H9 (cell line): ENCODE measurements at regions not wholly inside any gene's neighbourhood (a gene's known extent, or its start where the extent isn't known, plus 50 kb on each side); places are given as distances from the start of the nearest gene placed in this dataset.

Experiments
- DNase-seq: peaks from one replicate; pipeline ENCODE4 v3.0.0-alpha.2; 2017
- H2AFZ ChIP-seq: one replicate; pipeline ENCODE4 v1.6.1; 2013; ENCODE audit warnings: mild to moderate bottlenecking, low read length, control low read depth, moderate library complexity
- H2AK5ac ChIP-seq: 2 replicates; pipeline ENCODE4 v1.6.1; 2013; ENCODE audit warnings: low read length, control low read depth, mixed read lengths; ENCODE audit not compliant: insufficient read length
- H2BK120ac ChIP-seq: one replicate; pipeline ENCODE4 v1.6.1; 2013; ENCODE audit warnings: low read depth, mild to moderate bottlenecking, low read length, control low read depth, inconsistent platforms; ENCODE audit not compliant: poor library complexity, severe bottlenecking
- H2BK12ac ChIP-seq: 2 replicates; pipeline ENCODE4 v1.6.1; 2013; ENCODE audit warnings: low read length, control low read depth, mixed read lengths, low read depth; ENCODE audit not compliant: insufficient read length
- H2BK15ac ChIP-seq: 2 replicates; pipeline ENCODE4 v1.6.1; 2013; ENCODE audit warnings: low read depth, low read length, control low read depth
- H2BK20ac ChIP-seq: one replicate; pipeline ENCODE4 v1.6.1; 2013; ENCODE audit warnings: low read depth, mild to moderate bottlenecking, low read length, control low read depth, inconsistent platforms; ENCODE audit not compliant: poor library complexity, severe bottlenecking
- H2BK5ac ChIP-seq: 2 replicates; pipeline ENCODE4 v1.6.1; 2013; ENCODE audit warnings: low read length, control low read depth, mixed read lengths; ENCODE audit not compliant: insufficient read length
- H3K14ac ChIP-seq: 2 replicates; pipeline ENCODE4 v1.6.1; 2013; ENCODE audit warnings: low read length, control low read depth; ENCODE audit not compliant: insufficient read depth
- H3K18ac ChIP-seq: 2 replicates; pipeline ENCODE4 v1.6.1; 2013; ENCODE audit warnings: low read depth, mild to moderate bottlenecking, mixed read lengths, low read length, control low read depth; ENCODE audit not compliant: insufficient read length
- H3K23ac ChIP-seq: 2 replicates; pipeline ENCODE4 v1.6.1; 2013; ENCODE audit warnings: low read length, control low read depth, mixed read lengths, low read depth; ENCODE audit not compliant: insufficient read length
- H3K23me2 ChIP-seq: 2 replicates; pipeline ENCODE4 v1.6.1; 2013; ENCODE audit warnings: low read depth, mild to moderate bottlenecking, mixed read lengths, low read length, control low read depth; ENCODE audit not compliant: insufficient read length, poor library complexity, severe bottlenecking
- H3K27ac ChIP-seq: 2 replicates; pipeline ENCODE4 v1.5.1; 2013; ENCODE audit warnings: low read length, control low read depth, mixed read lengths, low read depth; ENCODE audit not compliant: insufficient read length
- H3K27me3 ChIP-seq: 2 replicates; pipeline ENCODE4 v1.6.1; 2013; ENCODE audit warnings: low read length, control low read depth, inconsistent platforms; ENCODE audit not compliant: insufficient read depth
- H3K4ac ChIP-seq: 2 replicates; pipeline ENCODE4 v1.6.1; 2013; ENCODE audit warnings: low read depth, mild to moderate bottlenecking, control low read depth, inconsistent platforms, low read length, moderate library complexity
- H3K4me1 ChIP-seq: 2 replicates; pipeline ENCODE4 v1.6.1; 2013; ENCODE audit warnings: low read length, control low read depth, inconsistent platforms; ENCODE audit not compliant: insufficient read depth
- H3K4me2 ChIP-seq: 2 replicates; pipeline ENCODE4 v1.6.1; 2013; ENCODE audit warnings: low read length, control low read depth, mixed read lengths; ENCODE audit not compliant: insufficient read length, insufficient read depth
- H3K56ac ChIP-seq: 2 replicates; pipeline ENCODE4 v1.6.1; 2013; ENCODE audit warnings: low read depth, mild to moderate bottlenecking, mixed read lengths, low read length, control low read depth; ENCODE audit not compliant: insufficient read length
- H3K79me1 ChIP-seq: 2 replicates; pipeline ENCODE4 v1.6.1; 2013; ENCODE audit warnings: low read depth, mild to moderate bottlenecking, moderate library complexity, low read length, control low read depth, inconsistent platforms; ENCODE audit not compliant: insufficient read depth, poor library complexity, severe bottlenecking
- H3K79me2 ChIP-seq: 2 replicates; pipeline ENCODE4 v1.6.1; 2013; ENCODE audit warnings: low read length, control low read depth, inconsistent platforms; ENCODE audit not compliant: insufficient read depth
- H3K9ac ChIP-seq: 2 replicates; pipeline ENCODE4 v1.6.1; 2013; ENCODE audit warnings: low read length, control low read depth, mixed read lengths; ENCODE audit not compliant: insufficient read length; ENCODE audit errors: extremely low read depth
- H3K9me3 ChIP-seq: one replicate; pipeline ENCODE4 v1.6.1; 2013; ENCODE audit warnings: low read depth, low read length, inconsistent platforms; ENCODE audit not compliant: control insufficient read depth
- H3T11ph ChIP-seq: one replicate; pipeline ENCODE4 v1.6.1; 2013; ENCODE audit warnings: mild to moderate bottlenecking, low read length, control low read depth, inconsistent platforms
- H4K20me1 ChIP-seq: one replicate; pipeline ENCODE4 v1.6.1; 2013; ENCODE audit not compliant: control insufficient read depth, insufficient read length, insufficient read depth
- H4K5ac ChIP-seq: 2 replicates; pipeline ENCODE4 v1.6.1; 2013; ENCODE audit warnings: low read depth, mild to moderate bottlenecking, mixed read lengths, low read length, control low read depth; ENCODE audit not compliant: insufficient read length
- H4K8ac ChIP-seq: replicated peaks from 2 replicates; pipeline ENCODE4 v1.6.1; 2013; ENCODE audit warnings: low read length, control low read depth, mixed read lengths, low read depth; ENCODE audit not compliant: insufficient read length
- H4K91ac ChIP-seq: 2 replicates; pipeline ENCODE4 v1.6.1; 2013; ENCODE audit warnings: low read depth, mild to moderate bottlenecking, moderate library complexity, mixed read lengths, low read length, control low read depth; ENCODE audit not compliant: insufficient read length
- H3K27ac Mint-ChIP-seq, 3 experiments: 2 replicates in 2 of 3; 3 replicates in 1 of 3; pipeline ENCODE4 v1.8.0; 2020 to 2021; ENCODE audit warnings: mixed read lengths in 3 of 3, mild to moderate bottlenecking in 1 of 3, moderate library complexity in 1 of 3
- H3K27me3 Mint-ChIP-seq: 2 replicates; pipeline ENCODE4 v1.8.0; 2021; ENCODE audit warnings: low read depth, mild to moderate bottlenecking, moderate library complexity, mixed read lengths
- H3K36me3 Mint-ChIP-seq, 3 experiments: 2 replicates in 2 of 3; 3 replicates in 1 of 3; pipeline ENCODE4 v1.8.0; 2020 to 2021; ENCODE audit warnings: low read depth in 3 of 3, mixed read lengths in 3 of 3; ENCODE audit not compliant: insufficient read depth in 1 of 3
- H3K4me1 Mint-ChIP-seq, 2 experiments: 2 replicates each; pipeline ENCODE4 v1.8.0; 2020; ENCODE audit warnings: mixed read lengths in 2 of 2
- H3K4me3 Mint-ChIP-seq, 2 experiments: 2 replicates in 1 of 2; 3 replicates in 1 of 2; pipeline ENCODE4 v1.8.0; 2020 to 2021; ENCODE audit warnings: mild to moderate bottlenecking in 2 of 2, mixed read lengths in 2 of 2, moderate library complexity in 1 of 2
- H3K9me3 Mint-ChIP-seq, 2 experiments: 2 replicates in 1 of 2; 3 replicates in 1 of 2; pipeline ENCODE4 v1.8.0; 2020; ENCODE audit warnings: mild to moderate bottlenecking in 2 of 2, mixed read lengths in 2 of 2, moderate library complexity in 1 of 2
- WGBS: extraction: QIAGEN DNeasy Blood & Tissue Kit; methylation state at CpG from one replicate; pipeline ENCODE4 v1.1.7; 2013; ENCODE audit warnings: missing lambda C conversion rate, low lambda C conversion rate, mixed read lengths; ENCODE audit not compliant: insufficient read length; ENCODE audit errors: extremely low coverage; 5-methylcytosine and 5-hydroxymethylcytosine counted together
- TF ChIP-seq, protein P1 (sequence below): fragments of 200-600 bp; sonication (generic); conservative IDR thresholded peaks from 3 replicates; pipeline ENCODE4 v1.8.0; 2021; ENCODE audit warnings: antibody characterized with exemption, mild to moderate bottlenecking

DNA sequence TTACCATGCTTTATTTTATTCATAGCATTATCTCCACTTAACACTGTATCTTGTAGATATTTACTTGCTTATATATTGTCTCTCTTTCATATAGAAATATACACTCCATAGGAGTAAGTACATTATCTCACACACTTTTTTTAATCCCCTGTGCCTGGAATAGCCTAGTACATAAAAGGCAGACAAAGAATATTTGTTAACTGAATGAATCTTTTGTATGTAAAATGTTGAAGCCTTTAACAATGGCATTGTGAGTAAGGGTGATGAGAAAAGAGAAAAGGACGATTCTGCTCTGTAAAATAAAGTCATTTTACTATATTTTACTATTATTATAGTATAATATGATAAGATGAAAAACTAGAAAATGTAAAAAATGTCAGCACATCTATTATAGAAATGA lies 97.7 kb upstream of the PDHA2 start:
- Mint-ChIP-seq H3K9me3 (peaks cover 19 to 30% of the 10 kb centered on the region in 2 experiments), H3K27ac (no peak overlapping the region), H3K4me1 (peaks cover 17 to 23% of the 10 kb centered on the region in 2 experiments), H3K27me3 (no peaks in the 10 kb centered on the region), H3K36me3 (peaks cover 20 to 31% (median 23%) of the 10 kb centered on the region in 3 experiments), H3K4me3 (no peak overlapping the region)
- H3K56ac ChIP-seq = no peak overlapping the region
- no peaks in the 10 kb centered on the region for H3K4me1 ChIP-seq
- H2BK120ac ChIP-seq = no peak overlapping the region
- H3K27me3 ChIP-seq = no peaks in the 10 kb centered on the region
- WGBS = no CpG with 5 or more reads among the region's 1 CpG
- no peaks in the 10 kb centered on the region for H3K79me2 ChIP-seq
- no peak overlapping the region for H4K8ac ChIP-seq
- H4K20me1 ChIP-seq = no peaks in the 10 kb centered on the region
- DNase-seq = no peak
- H3K27ac ChIP-seq = no peak overlapping the region
- no peak overlapping the region for H2BK5ac ChIP-seq
- no peak overlapping the region for H3K23ac ChIP-seq
- H4K91ac ChIP-seq = no peak overlapping the region
- H2AFZ ChIP-seq = no peak overlapping the region
- TF ChIP-seq, protein P1, sequence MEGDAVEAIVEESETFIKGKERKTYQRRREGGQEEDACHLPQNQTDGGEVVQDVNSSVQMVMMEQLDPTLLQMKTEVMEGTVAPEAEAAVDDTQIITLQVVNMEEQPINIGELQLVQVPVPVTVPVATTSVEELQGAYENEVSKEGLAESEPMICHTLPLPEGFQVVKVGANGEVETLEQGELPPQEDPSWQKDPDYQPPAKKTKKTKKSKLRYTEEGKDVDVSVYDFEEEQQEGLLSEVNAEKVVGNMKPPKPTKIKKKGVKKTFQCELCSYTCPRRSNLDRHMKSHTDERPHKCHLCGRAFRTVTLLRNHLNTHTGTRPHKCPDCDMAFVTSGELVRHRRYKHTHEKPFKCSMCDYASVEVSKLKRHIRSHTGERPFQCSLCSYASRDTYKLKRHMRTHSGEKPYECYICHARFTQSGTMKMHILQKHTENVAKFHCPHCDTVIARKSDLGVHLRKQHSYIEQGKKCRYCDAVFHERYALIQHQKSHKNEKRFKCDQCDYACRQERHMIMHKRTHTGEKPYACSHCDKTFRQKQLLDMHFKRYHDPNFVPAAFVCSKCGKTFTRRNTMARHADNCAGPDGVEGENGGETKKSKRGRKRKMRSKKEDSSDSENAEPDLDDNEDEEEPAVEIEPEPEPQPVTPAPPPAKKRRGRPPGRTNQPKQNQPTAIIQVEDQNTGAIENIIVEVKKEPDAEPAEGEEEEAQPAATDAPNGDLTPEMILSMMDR = no peak
- no peaks in the 10 kb centered on the region for H3K79me1 ChIP-seq
- H3K9ac ChIP-seq = no peak overlapping the region
- no peak overlapping the region for H3K18ac ChIP-seq
- H3K4ac ChIP-seq = no peak overlapping the region
- no peak overlapping the region for H4K5ac ChIP-seq
- H3K23me2 ChIP-seq = no peaks in the 10 kb centered on the region
- H2AK5ac ChIP-seq = no peak overlapping the region
- H3T11ph ChIP-seq = no peak overlapping the region
- no peaks in the 10 kb centered on the region for H3K9me3 ChIP-seq
- no peak overlapping the region for H2BK15ac ChIP-seq
- H3K14ac ChIP-seq = no peak overlapping the region
- H2BK20ac ChIP-seq = no peak overlapping the region
- no peak overlapping the region for H3K4me2 ChIP-seq
- no peak overlapping the region for H2BK12ac ChIP-seq
